ENCODE measurements at regions not wholly inside any gene's neighbourhood (a gene's known extent, or its start where the extent isn't known, plus 50 kb on each side); places are given as distances from the start of the nearest gene placed in this dataset.
A peak's percentile ranks its signal among the peaks of the same experiment; 100 is the strongest.

GRCh38 chr2:43021791-43022509 lies 204.5 kb downstream of the ZFP36L2 start:
- peak overlapping the region; percentile 89 for H3K27ac Mint-ChIP-seq (ENCODE audit: unreplicated experiment)
- BruUV-seq (replicated peaks) = no TSS peak
- CTCF ChIA-PET = interaction anchor here (0.6 to 1.8 kb wide), 18 partner anchors 15 to 442 kb away, joined by 3 to 19 read pairs (median 4); partner anchors contain the start of gene ZFP36L2

GRCh38 chr2:43020990-43021669 lies 205.3 kb downstream of the ZFP36L2 start:
- no peaks in the 10 kb centered on the region for H3K27me3 Mint-ChIP-seq (ENCODE audit: unreplicated experiment)
- TSS peak; percentile 51 for BruUV-seq (replicated peaks)
- DNase-seq = no peak
- peaks cover 66% of the 10 kb centered on the region for H3K4me1 Mint-ChIP-seq (ENCODE audit: low read depth, unreplicated experiment)
- H3K9me3 Mint-ChIP-seq (ENCODE audit: low read depth, unreplicated experiment) = no peaks in the 10 kb centered on the region
- H3K36me3 Mint-ChIP-seq (ENCODE audit: insufficient read depth, unreplicated experiment) = peaks cover 31% of the 10 kb centered on the region
- H3K4me3 Mint-ChIP-seq (ENCODE audit: low read depth, unreplicated experiment) = peak overlapping the region; percentile 45
- CTCF ChIA-PET = interaction anchor here (0.6 to 1.8 kb wide), 12 partner anchors 16 to 443 kb away, joined by 3 to 19 read pairs (median 5); no protein-coding TSS in a partner anchor
- intact Hi-C loops (cut with micrococcal nuclease; ENCODE audit: unreplicated experiment) = no loop called here
- H3K27ac Mint-ChIP-seq (ENCODE audit: unreplicated experiment) = peak overlapping the region; percentile 89
- no peak for TF ChIP-seq CTCF (IDR thresholded peaks at IDR 0.05; ENCODE audit: unreplicated experiment)

More at GRCh38 chr2:43021791-43022509, 204.5 kb downstream of the ZFP36L2 start:
- DNase-seq = peak; percentile 94
- intact Hi-C loops (cut with micrococcal nuclease; ENCODE audit: unreplicated experiment) = loop anchor here (1.0 to 2.0 kb wide), 7 partner anchors 17 to 195 kb away; no protein-coding TSS in a partner anchor
- Mint-ChIP-seq H3K36me3 (ENCODE audit: insufficient read depth, unreplicated experiment) (peaks cover 31% of the 10 kb centered on the region), H3K9me3 (ENCODE audit: low read depth, unreplicated experiment) (no peaks in the 10 kb centered on the region), H3K4me3 (ENCODE audit: low read depth, unreplicated experiment) (peak overlapping the region; percentile 45), H3K27me3 (ENCODE audit: unreplicated experiment) (no peaks in the 10 kb centered on the region), H3K4me1 (ENCODE audit: low read depth, unreplicated experiment) (peaks cover 74% of the 10 kb centered on the region)
- TF ChIP-seq CTCF (IDR thresholded peaks at IDR 0.05; ENCODE audit: unreplicated experiment) = peak; percentile 92

- intact Hi-C loops (cut with micrococcal nuclease; ENCODE audit: unreplicated experiment) = no loop called here
- no peak for TF ChIP-seq CTCF (IDR thresholded peaks at IDR 0.05; ENCODE audit: unreplicated experiment)
- no peaks in the 10 kb centered on the region for H3K9me3 Mint-ChIP-seq (ENCODE audit: low read depth, unreplicated experiment)
- DNase-seq = no peak
- H3K27me3 Mint-ChIP-seq (ENCODE audit: unreplicated experiment) = no peaks in the 10 kb centered on the region
- H3K4me1 Mint-ChIP-seq (ENCODE audit: low read depth, unreplicated experiment) = peaks cover 65% of the 10 kb centered on the region
- H3K27ac Mint-ChIP-seq (ENCODE audit: unreplicated experiment) = no peak overlapping the region
- no TSS peak for BruUV-seq (replicated peaks)
- H3K36me3 Mint-ChIP-seq (ENCODE audit: insufficient read depth, unreplicated experiment) = peaks cover 31% of the 10 kb centered on the region
- no peak overlapping the region for H3K4me3 Mint-ChIP-seq (ENCODE audit: low read depth, unreplicated experiment)
- CTCF ChIA-PET = no interaction called here
Observed at GRCh38 chr2:43020296-43020695, 206.1 kb downstream of the ZFP36L2 start.

- no peak for DNase-seq
- CTCF ChIA-PET = no interaction called here
- intact Hi-C loops (cut with micrococcal nuclease; ENCODE audit: unreplicated experiment) = no loop called here
- BruUV-seq (replicated peaks) = no TSS peak
- Mint-ChIP-seq H3K4me3 (ENCODE audit: low read depth, unreplicated experiment) (no peak overlapping the region), H3K9me3 (ENCODE audit: low read depth, unreplicated experiment) (no peaks in the 10 kb centered on the region), H3K27ac (ENCODE audit: unreplicated experiment) (no peak overlapping the region), H3K4me1 (ENCODE audit: low read depth, unreplicated experiment) (peaks cover 64% of the 10 kb centered on the region), H3K27me3 (ENCODE audit: unreplicated experiment) (no peaks in the 10 kb centered on the region), H3K36me3 (ENCODE audit: insufficient read depth, unreplicated experiment) (peaks cover 29% of the 10 kb centered on the region)
- no peak for TF ChIP-seq CTCF (IDR thresholded peaks at IDR 0.05; ENCODE audit: unreplicated experiment)
Observed at GRCh38 chr2:43019536-43020183, 206.7 kb downstream of the ZFP36L2 start.

All from Calu3 (cell line).